H1 (cell line): ENCODE measurements at regions not wholly inside any gene's neighbourhood (a gene's known extent, or its start where the extent isn't known, plus 50 kb on each side); places are given as distances from the start of the nearest gene placed in this dataset.

Experiments used
- EP300 ChIP-seq, 2 experiments: IDR thresholded peaks; 1 replicate in 1 of 2; 2 replicates in 1 of 2; pipeline ENCODE4 v1.6.1; 2011 to 2012; ENCODE audit warnings: low read depth in 2 of 2, low read length in 2 of 2, mild to moderate bottlenecking in 2 of 2, borderline replicate concordance in 1 of 2, inconsistent platforms in 1 of 2, moderate library complexity in 1 of 2
- GABPA ChIP-seq: IDR thresholded peaks from 2 replicates; pipeline ENCODE4 v1.6.1; 2011; ENCODE audit warnings: mild to moderate bottlenecking, low read length, moderate library complexity, borderline replicate concordance; ENCODE audit not compliant: insufficient read depth
- JUN ChIP-seq: IDR thresholded peaks from 2 replicates; pipeline ENCODE4 v1.6.1; 2011; ENCODE audit warnings: low read depth, mild to moderate bottlenecking, improper control_type of control experiment, low read length
- MAFK ChIP-seq: IDR thresholded peaks from 2 replicates; pipeline ENCODE4 v1.6.1; 2012; ENCODE audit warnings: low read depth, mild to moderate bottlenecking, improper control_type of control experiment, low read length
- NRF1 ChIP-seq: IDR thresholded peaks from 2 replicates; pipeline ENCODE4 v1.6.1; 2011; ENCODE audit warnings: mild to moderate bottlenecking, low read depth, low read length, improper control_type of control experiment
- POLR2A ChIP-seq, 2 experiments: IDR thresholded peaks; 1 replicate in 1 of 2; 2 replicates in 1 of 2; pipeline ENCODE4 v1.6.1; 2011; ENCODE audit warnings: low read depth in 2 of 2, low read length in 2 of 2, mild to moderate bottlenecking in 2 of 2; ENCODE audit errors: control extremely low read depth in 1 of 2
- RAD21 ChIP-seq, 2 experiments: IDR thresholded peaks in 1 of 2; conservative IDR thresholded peaks in 1 of 2; 2 replicates each; pipeline ENCODE4 v1.6.1; 2011; ENCODE audit warnings: low read depth in 2 of 2, low read length in 2 of 2, improper control_type of control experiment in 1 of 2, inconsistent platforms in 1 of 2, mild to moderate bottlenecking in 1 of 2, moderate library complexity in 1 of 2
- RFX5 ChIP-seq: IDR thresholded peaks from 2 replicates; pipeline ENCODE4 v1.6.1; 2011; ENCODE audit warnings: low read depth, low read length, improper control_type of control experiment, borderline replicate concordance
- RNF2 ChIP-seq: fragments of 200-900, 300-1000 bp; sonication (generic); IDR thresholded peaks from 2 replicates; pipeline ENCODE4 v1.7.1; 2016; ENCODE audit warnings: borderline replicate concordance, low read depth, mild to moderate bottlenecking, antibody characterized with exemption, low read length; ENCODE audit not compliant: poor library complexity, severe bottlenecking; ENCODE audit errors: missing control alignments
- TEAD4 ChIP-seq: IDR thresholded peaks from 2 replicates; pipeline ENCODE4 v1.6.1; 2012; ENCODE audit warnings: low read depth, low read length, inconsistent platforms, mixed read lengths
- TF ChIP-seq, protein P1 (sequence below), 3 experiments: IDR thresholded peaks; 1 replicate in 2 of 3; 2 replicates in 1 of 3; pipeline versions ENCODE4 v1.5.1 to v1.6.1; 2011; ENCODE audit warnings: low read length in 3 of 3, mild to moderate bottlenecking in 3 of 3, inconsistent platforms in 2 of 3, low read depth in 1 of 3, moderate library complexity in 1 of 3; ENCODE audit not compliant: insufficient read depth in 1 of 3; ENCODE audit errors: control extremely low read depth in 1 of 3

DNA sequence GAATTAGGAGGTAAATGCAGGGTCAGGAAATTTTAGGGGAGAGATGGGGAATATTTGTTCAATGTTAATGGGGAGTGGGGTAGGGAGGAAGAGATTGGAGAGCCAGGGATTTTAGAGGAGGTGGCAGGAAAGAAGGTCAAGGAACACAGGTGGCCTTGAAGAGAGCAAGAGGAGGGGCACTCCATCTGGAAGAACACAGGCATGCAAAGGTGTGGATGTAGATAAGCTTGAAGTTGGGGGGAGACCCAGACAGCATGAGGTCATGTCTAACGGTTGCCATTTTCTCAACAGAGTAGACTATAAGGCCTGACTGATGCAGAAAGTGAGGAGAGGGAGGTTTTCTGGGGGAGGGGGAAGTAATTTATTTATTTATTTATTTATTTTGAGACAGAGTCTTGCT is 77.5 kb downstream of the MAIP1 start:
- TF ChIP-seq JUN (no peak), TEAD4 (no peak), EP300 (IDR thresholded peaks at IDR 0.05; ENCODE audit: borderline replicate concordance in 1 of 2, low read depth in 2 of 2, low read length in 2 of 2) (no peak), RAD21 (IDR thresholded peaks at IDR 0.05 in 1 of 2, conservative IDR thresholded peaks at IDR 0.05 in 1 of 2; ENCODE audit: low read depth in 2 of 2, low read length in 2 of 2) (no peak), NRF1 (no peak), POLR2A (IDR thresholded peaks at IDR 0.05; ENCODE audit: control extremely low read depth in 1 of 2, low read depth in 2 of 2, low read length in 2 of 2) (no peak), RFX5 (no peak), MAFK (no peak), RNF2 (no peak), GABPA (no peak)
- TF ChIP-seq, protein P1, sequence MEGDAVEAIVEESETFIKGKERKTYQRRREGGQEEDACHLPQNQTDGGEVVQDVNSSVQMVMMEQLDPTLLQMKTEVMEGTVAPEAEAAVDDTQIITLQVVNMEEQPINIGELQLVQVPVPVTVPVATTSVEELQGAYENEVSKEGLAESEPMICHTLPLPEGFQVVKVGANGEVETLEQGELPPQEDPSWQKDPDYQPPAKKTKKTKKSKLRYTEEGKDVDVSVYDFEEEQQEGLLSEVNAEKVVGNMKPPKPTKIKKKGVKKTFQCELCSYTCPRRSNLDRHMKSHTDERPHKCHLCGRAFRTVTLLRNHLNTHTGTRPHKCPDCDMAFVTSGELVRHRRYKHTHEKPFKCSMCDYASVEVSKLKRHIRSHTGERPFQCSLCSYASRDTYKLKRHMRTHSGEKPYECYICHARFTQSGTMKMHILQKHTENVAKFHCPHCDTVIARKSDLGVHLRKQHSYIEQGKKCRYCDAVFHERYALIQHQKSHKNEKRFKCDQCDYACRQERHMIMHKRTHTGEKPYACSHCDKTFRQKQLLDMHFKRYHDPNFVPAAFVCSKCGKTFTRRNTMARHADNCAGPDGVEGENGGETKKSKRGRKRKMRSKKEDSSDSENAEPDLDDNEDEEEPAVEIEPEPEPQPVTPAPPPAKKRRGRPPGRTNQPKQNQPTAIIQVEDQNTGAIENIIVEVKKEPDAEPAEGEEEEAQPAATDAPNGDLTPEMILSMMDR (IDR thresholded peaks at IDR 0.05; ENCODE audit: control extremely low read depth in 1 of 3, insufficient read depth in 1 of 3, low read depth in 1 of 3, low read length in 3 of 3) = no peak
